Neutrophil (primary cell): ENCODE measurements at regions not wholly inside any gene's neighbourhood (a gene's known extent, or its start where the extent isn't known, plus 50 kb on each side); places are given as distances from the start of the nearest gene placed in this dataset.

Source experiments
- H3K27ac ChIP-seq: fragments of 200-600 bp; sonication (generic); 2 replicates; pipeline ENCODE4 v1.5.1; 2016; ENCODE audit warnings: mild to moderate bottlenecking, moderate library complexity
- H3K27me3 ChIP-seq: fragments of 200-600 bp; sonication (generic); 2 replicates; pipeline ENCODE4 v1.6.0; 2016; ENCODE audit warnings: mild to moderate bottlenecking
- H3K36me3 ChIP-seq: fragments of 200-600 bp; sonication (generic); 2 replicates; pipeline ENCODE4 v1.5.1; 2017
- H3K4me1 ChIP-seq, 2 experiments: fragments of 200-600 bp in 1 of 2; sonication (generic) in 1 of 2; 1 replicate in 1 of 2; 2 replicates in 1 of 2; pipeline versions ENCODE4 v1.5.1 to v1.6.1; 2013 to 2016; ENCODE audit warnings: low read depth in 1 of 2, low read length in 1 of 2, mild to moderate bottlenecking in 1 of 2, moderate library complexity in 1 of 2; ENCODE audit not compliant: control insufficient read depth in 1 of 2, insufficient read depth in 1 of 2
- H3K4me3 ChIP-seq, 2 experiments: fragments of 200-600 bp in 1 of 2; sonication (generic) in 1 of 2; 1 replicate in 1 of 2; 2 replicates in 1 of 2; pipeline ENCODE4 v1.5.1; 2013 to 2016; ENCODE audit warnings: low read depth in 1 of 2, low read length in 1 of 2, mild to moderate bottlenecking in 1 of 2, moderate library complexity in 1 of 2
- H3K9me3 ChIP-seq: fragments of 200-600 bp; sonication (generic); 2 replicates; pipeline ENCODE4 v1.5.1; 2016
- CTCF ChIP-seq: fragments of 200-600 bp; sonication (generic); IDR thresholded peaks from 2 replicates; pipeline ENCODE4 v1.5.1; 2016; ENCODE audit warnings: antibody characterized with exemption

GRCh38 chr3:157819270-157820156 is 286.7 kb downstream of the SHOX2 start:
- no peaks in the 10 kb centered on the region for H3K9me3 ChIP-seq
- H3K36me3 ChIP-seq, result no peaks in the 10 kb centered on the region
- no peak overlapping the region for H3K4me3 ChIP-seq
- H3K27me3 ChIP-seq, result no peaks in the 10 kb centered on the region
- no peak overlapping the region for H3K27ac ChIP-seq
- H3K4me1 ChIP-seq, result no peaks in the 10 kb centered on the region
- no peak for TF ChIP-seq CTCF

- H3K4me1 ChIP-seq, result no peaks in the 10 kb centered on the region
- no peak for TF ChIP-seq CTCF
- H3K9me3 ChIP-seq, result no peaks in the 10 kb centered on the region
- no peaks in the 10 kb centered on the region for H3K27me3 ChIP-seq
- no peak overlapping the region for H3K4me3 ChIP-seq
- no peak overlapping the region for H3K27ac ChIP-seq
- H3K36me3 ChIP-seq, result no peaks in the 10 kb centered on the region
Measured at GRCh38 chr3:157816896-157817295, 289.3 kb downstream of the SHOX2 start.

DNA sequence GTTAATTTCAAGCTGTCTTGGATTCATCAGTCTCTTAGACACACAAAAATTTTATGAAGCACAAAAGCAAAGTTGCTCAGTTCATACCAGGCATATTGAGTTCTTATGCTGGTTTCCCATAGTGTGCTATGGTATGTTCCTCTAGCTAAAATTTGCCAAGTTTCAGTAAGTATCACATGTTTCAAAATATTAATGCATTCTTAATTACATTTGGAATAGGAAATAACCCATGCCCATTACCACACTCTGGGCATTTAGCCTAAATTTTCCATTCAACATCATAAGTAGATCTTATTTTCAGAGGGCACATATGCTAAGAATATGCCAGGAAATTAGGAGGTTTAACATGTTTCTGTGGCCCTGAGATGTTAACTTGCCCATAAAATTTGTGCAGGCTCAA is 289.9 kb downstream of the SHOX2 start:
- H3K36me3 ChIP-seq, result no peaks in the 10 kb centered on the region

GRCh38 chr3:157815739-157816138 is 290.5 kb downstream of the SHOX2 start:
- H3K27ac ChIP-seq, result no peak overlapping the region
- no peaks in the 10 kb centered on the region for H3K4me1 ChIP-seq
- no peak for TF ChIP-seq CTCF
- no peaks in the 10 kb centered on the region for H3K27me3 ChIP-seq
- H3K4me3 ChIP-seq, result no peak overlapping the region
- H3K9me3 ChIP-seq, result no peaks in the 10 kb centered on the region
- H3K36me3 ChIP-seq, result no peaks in the 10 kb centered on the region

More for the DNA sequence above, 289.9 kb downstream of the SHOX2 start:
- H3K4me3 ChIP-seq, result no peak overlapping the region
- H3K9me3 ChIP-seq, result no peaks in the 10 kb centered on the region
- no peak for TF ChIP-seq CTCF
- H3K27ac ChIP-seq, result no peak overlapping the region
- no peaks in the 10 kb centered on the region for H3K27me3 ChIP-seq
- H3K4me1 ChIP-seq, result no peaks in the 10 kb centered on the region

GRCh38 chr3:157810924-157811718 is 295.1 kb downstream of the SHOX2 start:
- H3K4me1 ChIP-seq, result no peaks in the 10 kb centered on the region
- H3K36me3 ChIP-seq, result no peaks in the 10 kb centered on the region
- H3K4me3 ChIP-seq, result no peak overlapping the region
- H3K9me3 ChIP-seq, result no peaks in the 10 kb centered on the region
- no peak for TF ChIP-seq CTCF
- no peak overlapping the region for H3K27ac ChIP-seq
- H3K27me3 ChIP-seq, result no peaks in the 10 kb centered on the region
